ENCODE measurements at regions not wholly inside any gene's neighbourhood (a gene's known extent, or its start where the extent isn't known, plus 50 kb on each side); places are given as distances from the start of the nearest gene placed in this dataset.

GRCh38 chr1:94597701-94598100, 56.1 kb upstream of the F3 start:
- no peak for TF ChIP-seq POLR2A (IDR thresholded peaks at IDR 0.05)
- TF ChIP-seq CTCF (IDR thresholded peaks at IDR 0.05) = no peak

Data from testis (tissue), 2 donors.